Testis (tissue), 2 donors: ENCODE measurements at regions not wholly inside any gene's neighbourhood (a gene's known extent, or its start where the extent isn't known, plus 50 kb on each side); places are given as distances from the start of the nearest gene placed in this dataset.

Source experiments
- CTCF ChIP-seq, 3 experiments: fragments of 450-650 bp in 2 of 3; fragments of 200-600 bp in 1 of 3; sonication (generic) in 1 of 3; IDR thresholded peaks; one replicate each; pipeline ENCODE4 v1.5.1; 2016 to 2019; ENCODE audit warnings: antibody characterized with exemption in 3 of 3, mild to moderate bottlenecking in 2 of 3, moderate library complexity in 1 of 3
- POLR2A ChIP-seq: fragments of 450-650 bp; IDR thresholded peaks from one replicate; pipeline ENCODE4 v1.6.1; 2017; ENCODE audit warnings: antibody characterized with exemption, mild to moderate bottlenecking, moderate library complexity

GRCh38 chr21:38598413-38598812, 100.1 kb upstream of the ERG start:
- no peak for TF ChIP-seq CTCF (IDR thresholded peaks at IDR 0.05)
- no peak for TF ChIP-seq POLR2A
